Stimulated activated CD4-positive, alpha-beta T cell treated with anti-CD3 and anti-CD28 coated beads, Interleukin-2, amount 100 ng/mL, for 24 hours (primary cell): ENCODE measurements at regions not wholly inside any gene's neighbourhood (a gene's known extent, or its start where the extent isn't known, plus 50 kb on each side); places are given as distances from the start of the nearest gene placed in this dataset.
"Not testable (repeated sequence)": the region's sequence is repeated elsewhere in the genome, so short reads cannot be mapped to it uniquely, and the experiment has no call there.

Experiments
- DNase-seq, 2 donors: peaks; one replicate each; pipeline ENCODE4 v3.0.0-alpha.2; 2020

DNA sequence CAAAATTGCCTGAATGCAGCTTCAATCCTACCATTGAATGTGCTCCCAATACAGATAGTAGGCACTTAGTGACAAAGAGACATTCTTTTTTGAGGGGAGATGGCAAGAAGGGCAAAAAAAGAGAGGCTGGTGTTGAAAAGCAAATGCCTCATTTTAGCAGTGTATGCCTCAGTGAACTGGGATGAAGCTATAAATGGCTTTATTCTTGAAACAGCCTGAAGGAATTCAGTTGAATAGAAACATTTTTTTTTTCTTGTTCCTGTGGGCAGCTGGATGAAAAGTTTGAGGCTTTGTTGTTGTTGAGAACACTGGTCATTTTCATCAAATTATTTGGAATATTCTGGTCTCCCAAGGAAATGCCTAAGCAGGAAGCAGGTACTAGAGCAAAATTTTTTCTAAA, 228.9 kb downstream of the RNF144A start:
- no peak for DNase-seq

DNA sequence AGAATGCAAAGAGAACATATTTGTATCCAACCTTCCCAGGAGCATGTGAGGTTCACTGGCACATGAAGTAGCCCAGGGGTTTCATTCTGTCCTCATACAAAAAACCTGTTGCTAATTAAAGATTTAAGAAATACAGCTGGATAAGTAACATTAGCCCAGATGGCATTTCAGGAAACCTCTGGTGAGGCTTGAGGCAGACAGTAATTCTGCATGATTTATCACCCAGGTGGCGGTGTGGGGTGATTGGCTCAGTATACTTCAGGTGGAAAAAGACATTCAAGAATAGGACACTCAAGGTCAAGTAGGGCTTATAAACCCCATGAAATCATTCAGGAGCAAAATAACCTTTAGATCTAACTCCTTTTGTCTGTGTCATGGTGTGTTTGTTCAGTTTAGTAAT, 237.4 kb downstream of the RNF144A start:
- DNase-seq: no peak

DNA sequence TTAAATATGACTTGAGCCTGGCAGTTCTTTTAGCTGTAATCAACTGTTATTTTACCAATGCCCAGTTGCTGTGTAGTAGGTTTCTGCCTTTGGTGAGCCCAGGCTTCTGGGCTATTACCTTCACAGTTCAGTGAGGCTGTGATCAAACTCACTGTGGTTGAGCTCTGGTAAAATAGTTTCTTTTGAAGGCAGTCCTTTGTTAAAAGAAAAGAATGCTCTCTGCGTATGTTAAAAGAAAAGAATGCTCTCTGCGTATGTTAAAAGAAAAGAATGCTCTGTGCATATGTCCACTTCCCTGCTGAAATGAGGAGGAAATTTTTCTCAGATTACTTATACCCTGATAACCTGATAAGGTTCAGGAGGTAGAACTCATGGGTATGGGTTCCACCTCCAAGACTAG, 244.3 kb downstream of the RNF144A start:
- DNase-seq: no peak

DNA sequence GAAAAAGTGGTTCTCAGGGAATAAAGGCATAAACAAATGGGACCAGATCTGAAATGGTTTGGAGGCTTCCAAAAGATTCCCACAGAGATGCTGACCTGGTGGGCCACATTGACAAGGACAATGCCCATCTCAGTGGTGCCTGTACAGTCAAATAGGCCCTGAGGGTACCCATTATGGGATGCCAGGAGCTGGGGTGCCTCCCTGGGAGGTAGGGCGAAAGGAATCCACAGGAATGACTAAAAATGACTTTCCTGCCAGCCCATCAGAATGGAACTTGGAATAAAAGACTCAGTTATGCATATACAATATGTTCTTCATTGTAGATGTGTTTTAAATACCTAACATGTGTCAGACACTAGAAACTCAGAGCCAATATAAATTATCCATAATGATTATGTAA, 248.5 kb downstream of the RNF144A start:
- no peak for DNase-seq

DNA sequence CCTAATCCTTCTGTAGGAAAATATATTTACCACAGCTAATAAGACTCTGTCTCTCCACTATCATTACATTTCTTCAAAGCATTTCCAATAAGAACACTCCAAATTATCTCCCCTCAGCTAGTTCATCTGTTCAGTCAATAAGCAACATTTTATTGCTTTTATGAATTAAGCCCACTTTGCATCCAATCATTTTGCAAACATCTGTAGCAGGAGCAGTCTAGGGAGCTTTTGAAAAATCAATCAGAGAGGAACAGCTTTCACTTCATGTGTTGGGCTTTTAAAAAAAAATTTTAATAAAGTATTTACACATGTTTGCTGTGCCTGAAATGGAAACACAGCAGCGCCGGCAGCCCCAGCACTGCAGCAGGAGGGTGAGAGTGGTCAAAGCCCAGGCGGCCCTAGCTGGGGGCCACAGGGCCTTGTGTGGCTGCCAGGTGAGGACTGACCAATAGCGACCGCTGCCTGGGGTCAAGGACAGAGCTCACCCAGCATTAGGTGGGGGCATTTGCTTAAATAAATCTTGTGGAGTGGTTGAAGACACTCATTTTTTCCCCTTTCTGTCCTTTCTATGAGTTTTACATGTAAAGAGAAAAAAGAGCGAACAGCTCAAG, 250.7 kb downstream of the RNF144A start:
- no peak for DNase-seq

DNA sequence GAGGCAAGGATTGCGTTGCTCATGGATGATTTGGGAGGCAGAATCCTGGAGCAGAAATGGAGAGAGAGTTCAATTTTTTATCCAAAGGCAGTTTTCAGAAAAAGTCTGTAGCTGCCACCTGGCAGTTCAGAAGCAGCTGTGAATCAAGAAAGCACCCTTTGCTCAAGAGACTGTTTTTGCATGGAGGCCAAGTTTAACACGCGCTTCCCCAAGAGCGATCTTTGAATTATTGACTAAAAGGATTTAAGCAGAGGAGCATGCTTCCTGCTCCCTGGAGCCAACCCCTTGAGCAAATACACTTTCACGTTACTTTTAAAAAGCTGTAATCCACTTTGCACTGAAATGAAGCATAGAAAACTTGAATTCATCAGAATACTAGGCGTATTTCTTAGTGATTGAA, 252.4 kb downstream of the RNF144A start:
- DNase-seq: no peak

DNA sequence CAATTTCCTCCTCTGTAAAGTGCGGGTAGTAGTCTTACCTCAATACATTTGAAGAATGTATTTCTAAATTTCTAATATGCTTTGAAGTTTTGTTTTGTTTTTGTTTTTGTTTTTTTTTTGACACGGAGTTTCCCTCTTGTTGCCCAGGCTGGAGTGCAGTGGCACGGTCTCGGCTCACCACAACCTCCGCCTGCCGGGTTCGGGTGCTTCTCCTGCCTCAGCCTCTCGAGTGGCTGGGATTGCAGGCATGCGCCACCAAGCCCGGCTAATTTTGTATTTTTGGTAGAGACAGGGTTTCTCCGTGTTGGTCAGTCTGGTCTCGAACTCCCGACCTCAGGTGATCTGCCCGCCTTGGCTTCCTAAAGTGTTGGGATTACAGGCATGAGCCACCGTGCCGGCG, 261.8 kb downstream of the RNF144A start:
- not testable (repeated sequence) for DNase-seq

DNA sequence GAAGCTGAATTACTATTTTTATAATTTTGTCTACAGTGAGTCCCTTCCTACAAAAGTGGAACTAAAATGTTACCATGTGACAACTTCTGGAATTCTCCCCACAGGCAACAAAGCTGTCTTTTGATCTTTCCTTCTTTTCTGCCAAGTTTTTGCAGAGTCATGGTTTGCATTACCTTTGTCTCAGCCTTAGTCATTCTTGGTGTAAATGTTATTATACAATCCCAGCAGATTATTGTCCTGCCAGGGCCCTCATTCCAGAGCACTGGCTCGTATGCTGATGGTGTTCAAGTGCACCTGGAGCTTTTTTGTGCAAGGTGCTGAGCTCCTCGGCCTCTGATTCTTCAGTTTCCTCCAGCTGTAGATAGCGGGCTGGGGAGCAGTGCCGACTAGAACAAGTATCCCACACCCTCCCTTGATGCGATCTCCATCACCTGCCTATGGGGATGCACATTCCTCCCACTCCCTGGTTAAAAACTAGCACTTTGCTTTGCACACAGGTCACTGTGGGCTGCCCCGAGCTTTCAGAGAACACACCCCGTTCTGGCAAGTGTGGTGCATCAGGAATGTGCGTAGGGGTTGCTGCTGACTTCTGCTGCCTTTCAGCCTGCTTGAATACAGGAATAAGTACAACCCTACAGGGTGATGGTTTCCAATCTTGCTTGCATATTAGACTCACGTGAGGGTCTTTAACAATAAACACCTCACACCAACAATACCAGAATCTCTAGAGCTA, 263.6 kb downstream of the RNF144A start:
- no peak for DNase-seq

DNA sequence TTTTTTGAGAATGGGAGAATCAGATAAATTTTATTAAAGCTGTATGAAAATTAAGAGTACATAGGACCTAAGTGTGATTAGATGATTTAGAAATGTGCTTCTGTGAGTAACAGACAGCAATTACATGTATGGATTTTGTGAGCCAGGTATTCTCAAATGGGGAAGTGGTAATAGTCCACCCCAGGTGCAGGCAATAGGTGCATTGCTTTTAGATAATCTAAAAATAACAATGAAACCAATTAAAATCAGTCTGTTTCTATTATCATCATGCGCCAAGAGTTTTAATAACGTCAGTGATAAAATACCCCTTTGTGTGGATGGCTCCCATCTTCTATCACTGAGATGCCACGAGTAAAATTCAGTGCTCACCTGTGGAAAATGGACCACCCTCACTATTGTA, 265.3 kb downstream of the RNF144A start:
- DNase-seq: no peak

DNA sequence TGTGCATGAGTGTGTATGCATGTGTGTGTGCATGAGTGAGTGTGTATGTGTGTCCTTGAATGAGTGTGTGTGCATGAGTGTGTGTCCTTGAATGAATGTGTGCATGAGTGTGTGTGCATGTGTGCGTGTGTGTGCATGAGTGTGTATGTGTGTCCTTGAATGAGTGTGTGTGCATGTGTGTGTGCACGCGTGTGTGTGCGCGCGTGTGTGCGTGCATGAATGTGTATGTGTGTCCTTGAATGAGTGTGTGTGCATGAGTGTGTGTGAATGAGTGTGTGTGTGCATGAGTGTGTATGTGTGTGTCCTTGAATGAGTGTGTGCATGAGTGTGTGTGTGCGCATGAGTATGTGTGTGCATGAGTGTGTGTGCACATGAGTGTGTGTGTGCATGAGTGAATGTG, 271.9 kb downstream of the RNF144A start:
- no peak for DNase-seq

DNA sequence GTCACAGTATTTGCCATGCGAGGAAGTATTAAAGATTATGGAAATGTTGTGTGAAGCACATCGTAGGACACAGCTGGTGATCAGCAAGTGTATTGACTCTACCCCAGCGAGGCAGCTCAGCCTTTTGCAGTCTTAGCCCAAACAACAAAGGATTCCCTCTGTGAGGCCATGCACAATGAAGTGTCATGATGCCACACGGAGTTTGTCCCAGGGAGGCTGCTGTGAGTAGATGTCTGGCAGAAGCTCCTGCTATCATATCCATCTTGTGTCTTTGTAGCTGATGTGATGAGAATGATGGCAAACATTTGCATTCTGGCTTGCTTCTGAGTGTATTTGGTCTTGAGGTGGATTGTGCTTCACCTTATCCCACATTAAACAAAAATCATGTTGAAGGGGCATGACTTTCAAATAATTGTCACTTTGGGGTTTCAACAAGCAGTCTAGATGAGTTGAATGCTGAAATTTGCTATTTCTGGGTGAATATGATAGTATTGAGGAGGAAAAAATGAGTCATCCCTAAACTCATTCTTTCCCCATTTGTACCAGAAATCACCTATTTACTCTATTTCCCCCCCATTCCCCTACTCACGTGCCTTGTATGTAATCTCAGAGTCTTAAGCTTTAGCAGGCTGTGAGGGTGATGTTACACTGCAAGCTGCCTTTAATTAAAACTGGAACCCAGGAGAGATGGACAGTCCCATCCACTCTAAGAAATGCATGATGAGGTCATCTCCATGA, 273.5 kb downstream of the RNF144A start:
- DNase-seq: no peak

DNA sequence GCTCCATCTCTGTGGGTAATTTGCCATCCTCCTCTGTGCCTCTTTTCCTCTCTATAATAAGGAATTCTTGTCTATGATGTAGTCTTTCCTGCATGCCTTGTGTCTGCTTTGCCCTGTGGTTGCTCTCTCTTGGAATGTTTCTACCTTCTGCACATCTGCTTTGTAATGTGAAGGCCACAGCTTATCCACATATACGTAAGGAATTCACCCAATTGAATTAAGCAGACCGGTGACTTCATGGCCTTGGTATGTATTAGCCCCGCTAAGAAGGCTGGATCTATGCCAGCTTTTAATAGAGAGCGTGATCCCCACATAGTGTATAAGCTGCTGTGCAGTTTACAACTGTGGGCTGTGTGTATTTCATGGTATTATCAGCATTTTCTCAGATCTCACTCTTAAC, 274.7 kb downstream of the RNF144A start:
- DNase-seq: no peak

DNA sequence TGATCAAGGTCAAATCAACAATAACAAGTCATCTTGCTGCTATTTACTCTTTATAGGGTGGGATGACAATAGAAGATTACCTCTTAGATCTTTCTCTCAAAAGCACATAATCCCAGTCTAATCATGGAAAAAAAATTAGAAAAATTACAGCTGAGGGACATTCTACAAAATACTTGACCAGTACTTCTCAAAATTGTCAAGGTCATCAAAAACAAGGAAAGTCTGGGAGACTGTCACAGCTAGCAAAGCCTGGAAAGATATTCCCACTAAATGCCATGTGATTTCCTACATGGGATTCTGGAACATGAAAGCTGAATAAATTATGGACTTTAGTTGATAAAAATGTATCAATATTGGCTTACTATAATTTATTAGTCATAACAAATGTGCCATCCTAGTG, 276.2 kb downstream of the RNF144A start:
- DNase-seq: no peak

DNA sequence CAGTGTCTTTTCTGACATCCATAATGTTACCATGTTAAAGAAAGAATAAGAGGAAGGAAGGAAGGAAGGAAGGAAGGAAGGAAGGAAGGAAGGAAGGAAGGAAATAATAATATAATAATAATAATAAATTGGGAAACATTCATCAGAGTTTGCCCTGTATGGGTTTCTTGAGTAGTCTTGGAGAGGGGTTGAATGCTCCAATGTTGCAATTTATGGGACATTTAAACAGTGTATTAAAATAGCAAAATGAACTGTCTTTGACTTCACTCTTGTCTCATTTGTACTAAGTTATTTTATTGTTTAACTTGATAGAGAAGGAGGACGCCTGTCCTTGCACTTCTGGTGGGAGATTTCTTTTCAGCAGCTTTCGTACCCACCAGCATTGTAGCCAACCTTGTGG, 277.7 kb downstream of the RNF144A start:
- DNase-seq: no peak

DNA sequence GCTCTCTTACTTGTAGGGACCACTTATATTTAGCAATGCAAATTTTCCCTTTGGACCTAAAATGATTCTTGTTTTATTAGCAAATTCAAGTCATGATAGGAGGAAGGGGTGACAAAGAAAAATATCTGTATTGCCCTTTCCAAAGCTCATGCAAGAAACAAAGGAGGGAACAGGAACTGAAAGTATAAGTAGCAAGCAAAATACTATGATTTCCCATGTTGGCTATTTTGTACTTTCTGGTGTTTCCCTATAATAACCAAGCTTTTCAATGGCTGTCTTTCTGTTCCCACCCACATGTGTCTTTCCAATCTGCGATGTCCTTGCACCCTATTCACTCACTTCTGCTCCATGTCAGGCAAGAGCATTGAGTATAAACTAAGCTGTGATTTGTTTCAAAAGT, 279.7 kb downstream of the RNF144A start:
- DNase-seq: no peak

DNA sequence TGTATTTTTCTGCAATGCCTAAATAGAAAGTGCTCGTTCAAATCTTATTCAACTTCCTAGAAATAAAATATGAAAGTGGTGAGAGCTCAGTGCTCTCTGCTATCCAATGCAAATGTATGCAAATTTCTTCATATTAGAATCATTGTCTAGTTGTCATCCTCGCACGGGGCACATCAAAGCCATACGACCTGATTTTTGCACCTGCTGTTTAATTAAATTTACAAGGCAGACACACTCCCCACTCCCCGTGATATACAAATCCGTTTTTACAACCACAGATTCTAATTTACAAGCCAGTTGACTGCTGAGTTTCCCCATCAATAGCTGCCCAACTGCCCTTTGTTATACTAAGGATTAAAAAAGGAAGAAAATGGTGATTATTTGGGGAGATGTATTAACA, 284.6 kb downstream of the RNF144A start:
- no peak for DNase-seq

DNA sequence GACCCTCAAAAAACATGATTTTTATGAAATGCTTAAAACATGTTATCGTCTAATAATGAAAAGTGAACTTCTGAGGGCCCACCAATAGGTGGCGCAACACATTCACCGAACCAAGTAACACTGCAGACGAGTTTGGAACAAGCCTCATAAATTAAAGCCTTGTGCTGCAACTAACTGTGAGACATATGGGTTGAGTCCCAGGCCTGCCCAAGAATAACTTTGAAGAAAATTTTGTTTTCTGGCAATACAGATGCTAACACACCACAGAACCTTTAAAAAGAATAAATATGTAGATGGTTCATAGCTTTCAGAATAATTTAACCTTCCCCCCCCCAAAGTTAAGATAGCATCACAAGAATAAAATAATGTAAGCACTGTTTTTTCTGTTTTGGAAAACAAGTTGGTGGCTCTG, 285.9 kb downstream of the RNF144A start:
- peak; percentile 64 to 65 for DNase-seq

DNA sequence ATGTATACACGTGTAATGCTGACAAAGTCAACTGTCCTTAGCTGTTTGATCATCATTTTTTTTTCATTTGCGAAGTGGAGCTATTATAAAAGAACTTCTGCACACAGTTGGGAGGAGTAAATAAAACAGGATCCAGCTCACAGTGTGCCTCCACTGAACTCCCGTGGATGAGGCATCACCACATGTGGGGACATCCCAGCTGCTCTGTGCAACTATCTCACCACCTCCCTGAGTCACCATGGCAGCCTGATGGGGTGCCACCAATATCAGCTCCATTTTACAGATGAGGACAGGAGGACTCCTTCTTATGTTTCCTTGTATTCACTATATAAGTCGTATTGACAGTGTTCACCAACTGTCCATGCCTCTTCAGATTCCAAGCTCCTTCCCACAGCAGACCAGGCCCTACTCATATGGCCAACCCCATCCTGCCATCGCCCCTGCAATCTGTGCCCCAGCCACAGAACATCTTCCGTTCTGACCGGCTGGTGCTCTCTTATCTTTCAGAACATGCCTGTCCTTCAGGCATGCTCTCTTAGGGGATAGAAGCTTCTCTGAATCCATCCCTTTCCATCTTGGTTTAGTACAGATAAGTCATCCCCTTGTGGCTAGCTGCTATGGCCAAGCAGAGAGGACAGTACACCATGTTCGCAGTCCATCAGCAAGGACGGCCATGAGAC, 288.1 kb downstream of the RNF144A start:
- DNase-seq: no peak

DNA sequence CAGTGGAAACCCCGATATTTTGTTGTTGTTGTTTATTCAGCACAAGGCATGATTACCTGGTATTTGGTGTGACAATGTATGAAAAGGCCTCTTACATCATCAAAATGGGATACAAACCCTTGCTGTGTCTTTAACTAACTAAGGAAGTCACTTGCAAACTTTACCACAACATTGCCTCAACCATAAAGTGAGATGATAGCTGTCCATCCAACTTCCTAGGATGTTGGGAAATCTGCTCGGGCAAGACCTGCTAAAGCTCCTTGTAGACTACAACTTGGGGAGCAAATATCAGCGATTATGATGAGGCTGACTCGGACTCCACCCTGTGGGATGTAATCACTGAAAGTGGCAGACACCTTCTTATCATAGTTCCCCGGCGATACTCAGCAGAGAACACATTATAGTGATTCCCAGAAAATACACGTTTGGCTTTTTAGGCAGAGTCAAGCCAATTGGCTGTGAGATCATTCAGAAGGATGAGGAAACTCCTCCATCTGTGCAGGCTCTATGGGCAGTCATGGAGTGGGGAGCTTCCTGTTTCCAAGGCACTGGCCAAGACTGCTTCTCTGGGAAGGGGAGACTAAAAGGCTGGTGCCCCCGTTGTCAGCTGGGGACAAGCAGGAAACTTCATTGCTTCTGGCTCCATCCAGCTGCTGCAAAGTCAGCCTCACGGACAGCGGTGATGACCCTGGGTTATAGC, 289.0 kb downstream of the RNF144A start:
- DNase-seq: no peak

DNA sequence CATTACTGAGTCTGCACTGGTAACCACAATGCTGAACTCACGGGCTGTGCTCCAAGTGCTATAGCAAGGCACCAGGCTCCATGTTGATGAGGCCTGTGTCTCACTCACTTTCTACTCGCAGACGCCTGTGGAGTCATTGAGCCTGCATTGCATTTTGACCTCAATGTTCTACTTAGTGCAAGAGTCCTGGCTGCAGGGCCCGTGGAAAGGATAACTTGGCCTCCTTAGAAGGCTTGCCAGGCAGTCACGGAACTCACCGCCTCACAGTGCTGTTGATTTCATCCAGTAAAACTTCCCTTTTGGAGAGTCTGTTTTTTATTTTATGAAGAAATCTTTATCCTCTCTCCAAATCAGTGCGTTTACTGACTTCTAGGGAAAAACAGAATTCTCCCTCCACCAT, 290.4 kb downstream of the RNF144A start:
- no peak for DNase-seq

DNA sequence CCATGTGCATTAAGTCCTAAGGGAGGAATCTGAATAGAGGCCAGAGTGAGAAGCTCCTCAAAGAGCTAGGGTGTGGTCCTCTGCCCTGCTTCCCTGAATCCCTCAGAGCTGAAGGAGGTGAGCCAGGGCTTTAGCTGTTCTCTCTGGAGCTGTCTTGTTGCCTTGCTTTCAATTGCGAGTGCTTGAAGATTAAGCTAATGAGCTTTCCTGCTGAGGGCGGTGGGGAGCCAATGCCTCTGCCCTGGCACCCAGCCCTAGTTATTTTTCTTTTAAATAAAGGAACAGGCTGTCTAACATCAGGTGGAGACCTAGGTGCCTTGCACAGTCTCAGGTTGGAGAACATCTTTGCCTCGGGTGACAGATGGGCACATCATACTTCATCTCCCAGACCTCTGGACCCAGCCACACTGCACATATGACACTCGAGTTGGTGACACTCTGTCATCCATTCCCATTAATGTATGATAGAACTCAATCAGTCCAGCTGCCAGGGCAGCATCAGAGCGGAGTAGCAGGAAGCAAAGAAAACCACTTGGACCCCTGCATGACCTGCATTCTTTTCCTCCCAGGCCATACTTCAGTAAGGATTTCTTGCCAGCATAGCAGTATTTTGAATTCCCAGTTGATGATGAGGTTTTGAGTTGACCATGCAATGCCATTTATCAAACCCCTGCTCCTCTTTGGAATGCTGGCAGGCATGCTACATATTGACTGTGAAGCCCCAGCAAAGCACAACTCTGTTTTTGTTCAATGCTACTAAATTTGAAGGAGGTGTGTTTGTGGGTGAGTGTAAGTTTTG, 292.7 kb downstream of the RNF144A start:
- no peak for DNase-seq

DNA sequence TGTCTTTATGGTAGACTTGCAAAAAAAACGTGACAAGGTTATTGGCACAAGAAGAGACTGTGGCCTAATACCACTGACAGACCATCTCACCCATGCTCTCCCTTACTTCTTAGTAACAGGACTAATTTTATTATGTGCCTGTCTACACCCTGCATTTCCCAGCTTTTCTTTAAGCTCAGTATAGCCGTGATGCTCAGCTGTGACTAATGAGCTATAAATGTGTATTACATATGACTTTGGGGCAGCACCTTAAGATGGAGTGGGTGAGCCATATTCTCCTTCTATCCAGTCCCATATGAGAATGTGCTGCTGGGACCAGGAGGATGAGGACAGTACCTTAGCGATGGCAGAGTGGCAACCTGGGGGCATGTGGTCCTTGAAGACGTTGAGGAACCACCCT, 293.5 kb downstream of the RNF144A start:
- no peak for DNase-seq
